HG03139 (cell line): ENCODE measurements at regions not wholly inside any gene's neighbourhood (a gene's known extent, or its start where the extent isn't known, plus 50 kb on each side); places are given as distances from the start of the nearest gene placed in this dataset.

Experiments
- ATAC-seq: cut with Tn5 transposase; IDR thresholded peaks from one replicate; pipeline ENCODE4 v1.9.1; 2021; ENCODE audit not compliant: unreplicated experiment

DNA sequence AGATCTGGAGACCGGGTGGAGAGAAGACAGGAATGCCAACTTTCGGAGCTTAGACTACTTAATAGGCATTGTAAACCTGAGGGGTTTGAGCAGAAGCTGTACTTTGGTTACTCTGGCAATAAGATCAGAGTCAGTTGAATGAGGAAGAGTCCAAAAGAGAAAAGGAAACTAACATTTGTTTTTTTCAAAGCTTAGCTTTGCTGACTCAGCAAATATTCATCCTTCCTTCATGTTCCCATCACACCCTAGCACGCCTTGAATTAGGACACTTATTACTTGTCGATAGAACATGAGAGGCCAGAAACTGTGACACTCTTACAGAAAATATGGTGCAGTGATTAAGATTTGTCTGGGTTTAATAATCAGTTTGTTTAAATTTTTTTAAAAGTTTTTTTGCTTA lies 266.9 kb upstream of the ATP2B1 start:
- no peak for ATAC-seq

DNA sequence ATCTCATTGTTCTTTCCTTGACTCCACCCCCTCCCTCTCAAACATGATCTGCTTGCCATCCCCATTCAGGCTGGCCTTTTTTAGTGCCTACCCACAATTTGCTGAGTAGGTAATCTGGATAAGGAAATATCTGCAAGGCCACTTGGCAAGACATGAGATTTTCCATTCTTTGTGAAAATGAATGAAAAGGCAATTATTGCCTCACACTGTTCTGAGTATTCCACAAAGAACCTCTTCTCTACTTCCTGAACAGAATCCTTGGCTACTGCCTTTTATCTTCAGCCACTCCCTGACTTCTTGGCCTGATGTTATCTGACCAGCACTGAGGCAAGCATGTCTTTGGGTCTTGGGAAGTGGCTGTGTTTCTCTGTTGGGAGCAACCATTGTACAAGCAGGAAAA lies 263.2 kb upstream of the ATP2B1 start:
- ATAC-seq, result no peak

DNA sequence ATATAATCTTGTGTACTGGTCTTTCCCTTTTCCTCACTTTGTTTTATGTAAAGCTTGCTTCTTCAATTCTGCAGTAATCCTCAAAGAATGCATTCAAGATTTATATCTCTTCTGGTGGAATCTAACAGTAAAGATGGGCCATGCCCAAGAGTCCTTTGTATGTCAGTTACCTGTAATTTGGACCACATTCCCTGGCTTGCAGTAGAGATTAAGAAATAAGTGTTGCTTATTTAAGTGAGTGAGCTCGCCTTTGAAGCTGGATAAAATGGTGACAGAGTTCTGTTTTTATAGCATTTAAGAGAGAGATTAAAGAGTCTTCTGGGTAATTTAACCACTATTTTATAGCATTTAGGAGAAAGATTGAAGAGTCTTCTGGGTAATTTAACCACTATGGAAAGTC lies 262.1 kb upstream of the ATP2B1 start:
- ATAC-seq, result no peak

DNA sequence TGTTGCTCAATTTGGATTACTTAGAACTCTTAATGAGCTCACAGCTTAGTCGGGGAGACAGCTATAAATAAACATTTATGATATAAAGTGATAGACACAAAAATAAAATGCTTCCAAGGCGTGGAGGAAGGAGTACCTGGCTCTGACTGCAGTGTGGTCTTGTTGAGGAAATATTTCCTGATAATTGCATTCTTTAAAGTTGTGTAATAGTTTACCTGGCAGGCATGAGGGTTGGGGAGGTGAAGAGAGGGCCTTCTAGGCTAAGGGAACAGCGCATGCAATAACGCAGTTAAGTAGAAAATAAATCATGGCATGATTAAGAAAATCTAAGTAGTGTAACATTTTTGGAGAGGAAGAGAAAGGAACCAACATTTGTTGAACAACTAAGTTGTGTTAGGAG lies 260.5 kb upstream of the ATP2B1 start:
- no peak for ATAC-seq

DNA sequence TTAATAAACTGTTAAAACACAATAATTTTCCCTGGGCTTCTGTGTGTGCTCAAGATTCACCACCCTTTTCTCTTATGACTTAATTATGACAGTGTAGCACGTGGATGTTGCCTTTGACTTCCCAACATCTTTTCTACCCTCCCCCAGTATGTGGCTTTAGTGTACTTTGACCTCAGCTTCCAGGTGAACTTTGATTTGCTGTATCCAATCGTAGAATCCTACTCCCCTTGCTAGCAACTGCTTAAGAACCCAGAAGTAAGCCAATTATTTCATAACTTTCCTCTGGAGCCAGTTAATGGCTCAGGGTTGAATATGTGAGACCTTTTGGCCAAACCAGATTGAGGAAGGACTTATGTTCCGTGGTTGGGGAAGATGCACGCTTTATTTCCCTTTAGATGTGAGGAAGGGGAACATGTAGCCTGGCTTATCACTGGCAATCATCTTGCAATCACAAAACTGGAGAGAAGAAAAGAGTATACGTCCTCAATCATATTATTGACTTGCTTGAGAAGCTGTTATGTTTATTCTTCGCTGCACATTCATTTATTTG lies 259.6 kb upstream of the ATP2B1 start:
- no peak for ATAC-seq

DNA sequence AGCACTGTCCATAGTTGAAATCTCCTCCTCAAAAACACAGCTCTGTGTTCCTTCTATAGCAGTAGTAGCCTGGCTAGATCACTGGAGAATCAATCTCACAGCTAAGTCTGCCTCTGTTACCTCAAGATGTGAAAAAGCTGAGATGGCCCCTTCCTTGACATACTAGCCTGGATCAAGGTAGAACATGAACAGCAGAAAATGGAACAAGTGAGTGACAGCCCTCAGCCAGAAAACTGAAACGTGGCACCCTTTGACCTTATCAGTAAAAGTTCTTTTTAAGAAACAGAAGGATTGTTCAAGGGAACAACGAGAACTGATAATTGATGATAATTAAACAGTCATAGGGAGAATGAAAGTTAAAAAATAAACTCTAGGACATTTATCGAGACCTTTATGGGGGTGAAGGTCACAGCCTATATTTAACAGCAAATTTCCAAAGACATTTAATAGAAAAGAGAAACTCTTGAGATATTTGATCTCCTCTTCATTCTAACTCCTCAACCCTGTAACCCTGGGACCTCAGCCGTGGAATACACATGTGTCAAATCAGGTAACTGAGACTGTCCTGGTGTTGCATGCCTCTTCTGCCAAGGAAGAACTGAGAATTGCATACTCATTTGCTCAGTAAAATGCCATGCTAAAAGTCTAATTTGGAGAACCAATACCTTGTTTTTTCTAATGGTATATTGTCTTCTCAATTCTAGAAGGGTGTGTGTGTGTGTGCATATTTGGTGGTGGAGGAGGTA lies 258.0 kb upstream of the ATP2B1 start:
- no peak for ATAC-seq

DNA sequence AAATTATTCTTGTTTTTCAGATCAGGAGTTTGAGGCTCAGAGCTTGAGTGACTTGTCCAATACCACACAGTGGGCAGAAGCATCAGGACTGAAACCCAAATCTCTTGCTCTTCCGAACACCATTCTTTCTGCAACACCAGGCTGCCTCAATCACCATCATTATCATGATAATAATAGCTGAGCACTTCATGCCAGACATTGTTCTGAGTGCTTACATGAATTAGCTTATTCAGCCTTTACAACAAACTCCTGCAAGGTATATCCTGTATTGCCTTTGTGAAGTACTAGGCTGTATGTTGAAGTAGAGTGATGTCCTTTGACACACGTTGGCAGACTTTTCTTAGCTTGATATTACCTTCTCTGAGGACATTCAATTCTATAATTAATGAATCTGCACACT lies 257.4 kb upstream of the ATP2B1 start:
- ATAC-seq, result no peak

DNA sequence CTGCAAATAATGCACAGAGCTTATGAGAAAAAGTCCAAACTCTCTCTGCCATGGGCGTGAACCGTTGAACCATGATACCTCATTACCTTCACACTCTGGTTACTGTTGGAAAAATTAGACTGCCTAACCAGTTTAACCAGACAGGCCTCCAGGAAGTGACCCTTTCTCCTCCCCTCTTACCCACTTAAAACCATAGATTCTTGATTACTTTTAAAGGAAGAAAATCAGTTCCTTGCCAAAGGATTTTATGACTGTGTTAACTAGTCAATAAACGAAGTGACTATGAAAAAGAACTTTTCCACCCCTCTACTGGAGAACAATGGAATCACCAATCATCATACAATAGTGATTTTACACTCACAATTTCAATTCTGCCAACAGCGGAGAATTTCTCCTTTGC lies 254.0 kb upstream of the ATP2B1 start:
- ATAC-seq, result no peak

DNA sequence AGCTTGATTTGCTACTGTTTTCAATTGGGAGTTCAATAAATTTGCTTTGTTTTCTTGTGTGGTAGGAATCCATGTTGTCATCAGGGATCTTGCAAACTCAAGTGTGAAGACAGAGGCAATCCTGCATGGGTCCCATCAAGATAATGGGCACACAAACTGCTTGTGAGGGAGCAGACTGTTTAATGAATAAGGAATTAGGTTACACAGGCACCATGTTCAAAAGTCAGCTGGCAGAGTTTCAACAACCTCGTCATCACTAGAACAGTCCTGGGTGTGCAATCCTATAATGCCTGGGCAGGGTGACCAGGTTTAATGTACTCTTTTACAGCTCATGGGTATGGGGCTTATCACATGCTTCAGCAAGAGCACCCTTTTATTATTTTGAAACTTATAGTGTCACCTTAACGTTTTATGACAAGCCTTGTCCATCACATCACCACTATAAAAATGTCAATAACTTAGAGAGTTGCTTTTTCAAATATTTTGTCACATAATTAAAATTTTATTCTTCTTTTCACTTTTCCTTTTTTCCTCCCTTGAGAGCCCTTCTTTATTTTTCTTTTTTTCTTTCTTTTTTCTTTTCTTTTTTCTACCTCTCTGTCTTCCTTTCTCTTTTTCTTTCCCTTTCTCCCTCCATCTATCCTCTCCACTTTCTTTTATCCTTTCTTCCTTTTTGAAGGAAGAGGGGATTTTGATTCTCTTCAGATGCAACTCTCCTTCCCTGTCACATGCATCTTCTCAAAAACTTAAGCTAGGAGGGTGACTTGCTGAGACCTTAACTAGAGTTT lies 252.2 kb upstream of the ATP2B1 start:
- ATAC-seq, result peak; percentile 35

DNA sequence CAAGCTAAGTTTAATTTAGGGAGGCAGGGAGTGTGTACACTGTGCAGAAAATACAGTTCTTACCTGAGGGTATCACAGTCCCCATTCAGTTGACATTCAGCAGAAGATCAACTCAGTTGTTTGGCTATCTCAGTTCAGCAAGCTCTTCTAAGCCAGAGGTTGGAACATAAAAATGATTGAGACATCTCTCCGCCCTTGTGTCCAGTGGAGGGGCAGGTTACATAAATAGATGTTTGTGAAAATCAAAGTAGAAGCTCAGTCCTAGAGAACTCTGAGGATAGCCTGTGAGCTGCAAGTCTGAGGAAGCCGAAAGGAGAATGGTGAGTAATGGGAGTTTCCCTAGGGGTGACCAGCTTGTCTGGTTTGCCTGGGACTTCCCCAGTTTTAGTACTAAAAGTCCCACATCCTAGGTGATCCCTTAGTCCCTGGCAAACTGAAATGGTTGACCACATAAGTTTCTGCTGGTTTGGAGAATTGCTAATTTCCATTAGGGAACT lies 251.4 kb upstream of the ATP2B1 start:
- peak; percentile 89 for ATAC-seq

DNA sequence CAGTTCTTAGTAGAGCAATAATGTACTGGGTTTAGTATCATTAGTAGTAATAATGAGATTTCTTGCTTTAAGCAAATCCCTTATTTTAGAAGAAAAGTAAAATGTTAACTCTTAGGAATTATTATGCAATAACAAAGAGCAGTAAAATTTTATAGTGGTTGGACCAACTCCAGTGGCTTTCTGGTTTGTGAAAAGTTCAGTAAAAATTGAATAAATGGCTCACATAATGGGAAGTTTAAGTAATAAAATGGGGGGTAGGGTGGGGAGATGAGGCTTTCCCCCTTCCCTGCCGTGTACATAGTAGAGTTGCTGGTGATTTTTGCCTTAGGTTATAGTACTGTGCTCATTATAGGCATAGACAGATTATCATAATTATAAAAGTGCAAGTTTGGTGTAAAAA lies 250.5 kb upstream of the ATP2B1 start:
- ATAC-seq, result no peak

DNA sequence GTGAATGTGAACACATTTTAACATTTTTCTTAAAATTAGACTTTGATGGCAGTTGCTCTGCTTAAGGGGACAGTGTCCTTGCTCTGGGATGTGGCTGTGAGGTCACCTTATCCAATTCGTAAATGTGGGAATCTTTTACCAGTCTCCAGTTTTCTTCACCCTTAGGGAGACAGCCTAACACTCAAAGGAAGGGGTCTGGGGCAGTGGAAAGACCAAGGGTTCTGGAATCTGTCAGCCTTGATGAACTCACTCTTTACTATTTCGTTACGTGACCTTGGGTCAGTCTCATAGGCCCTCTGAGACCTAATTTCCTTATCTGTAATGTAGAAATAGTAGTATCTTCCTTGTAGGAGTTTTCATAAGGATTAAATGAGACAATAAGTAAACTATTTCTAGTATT lies 245.6 kb upstream of the ATP2B1 start:
- ATAC-seq, result no peak

DNA sequence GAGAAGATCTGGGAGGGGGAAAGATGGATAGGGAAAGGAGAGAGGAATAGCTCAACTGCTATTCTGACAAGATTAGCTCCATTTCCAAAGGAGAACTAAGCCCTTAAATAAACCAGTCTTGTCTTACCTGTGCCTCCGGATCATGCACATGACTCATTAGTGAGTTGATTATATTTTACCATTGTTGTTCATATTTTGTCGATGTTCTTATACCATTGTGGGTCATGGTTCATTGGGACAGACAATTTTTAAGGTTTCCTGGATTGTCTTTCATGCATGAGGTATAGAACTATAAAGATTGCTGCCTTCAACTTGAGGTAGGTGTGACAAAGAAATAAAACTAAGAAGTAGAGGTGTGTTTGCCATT lies 243.0 kb upstream of the ATP2B1 start:
- no peak for ATAC-seq

DNA sequence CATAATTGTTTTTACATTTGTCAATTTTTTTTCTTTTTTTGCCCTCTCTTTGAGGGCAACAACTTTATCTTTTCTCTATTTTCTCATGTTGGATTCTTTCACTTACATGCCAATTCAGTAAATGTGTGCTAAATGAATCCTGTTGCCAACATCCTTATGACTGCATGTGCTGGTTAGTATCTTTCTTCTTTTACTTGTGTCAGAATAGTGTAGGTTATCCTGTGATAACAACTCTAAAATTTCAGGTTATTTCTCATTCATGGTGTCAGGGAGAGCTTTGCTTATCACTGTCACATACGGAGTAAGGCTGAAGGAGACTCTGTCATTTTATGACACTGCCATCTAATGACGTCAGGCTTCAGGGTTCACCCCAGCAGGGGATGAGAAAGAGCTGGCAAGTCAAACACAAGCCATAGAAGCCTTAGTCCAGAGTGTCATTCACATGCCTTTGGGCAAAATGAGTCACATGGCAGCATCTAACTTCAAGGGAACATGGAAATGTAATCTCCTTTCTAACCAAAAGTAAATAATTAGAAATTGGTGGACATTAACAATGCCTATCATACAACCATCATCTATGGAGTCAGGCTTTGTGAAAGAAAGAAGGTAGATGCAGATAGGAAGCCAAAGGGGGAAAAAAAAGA lies 242.5 kb upstream of the ATP2B1 start:
- no peak for ATAC-seq

DNA sequence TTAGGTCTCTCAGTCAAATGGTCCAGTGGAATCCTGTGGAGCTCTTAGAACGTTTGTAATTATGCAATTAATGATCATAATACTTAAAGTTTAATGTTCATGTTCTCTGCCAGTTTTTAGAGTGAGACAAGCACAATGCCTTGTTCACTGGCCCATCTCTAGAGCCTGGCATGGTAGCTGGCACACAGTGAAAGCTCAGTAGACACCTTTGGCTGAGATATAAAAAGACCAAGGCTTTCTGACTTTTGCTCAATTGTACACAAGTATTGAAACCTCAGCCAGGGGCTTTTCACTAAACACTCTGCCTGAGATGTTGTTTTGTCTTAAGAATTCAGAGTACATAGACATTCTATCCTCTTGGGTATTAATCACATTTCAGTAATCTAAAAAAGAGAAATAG lies 241.8 kb upstream of the ATP2B1 start:
- ATAC-seq, result no peak

DNA sequence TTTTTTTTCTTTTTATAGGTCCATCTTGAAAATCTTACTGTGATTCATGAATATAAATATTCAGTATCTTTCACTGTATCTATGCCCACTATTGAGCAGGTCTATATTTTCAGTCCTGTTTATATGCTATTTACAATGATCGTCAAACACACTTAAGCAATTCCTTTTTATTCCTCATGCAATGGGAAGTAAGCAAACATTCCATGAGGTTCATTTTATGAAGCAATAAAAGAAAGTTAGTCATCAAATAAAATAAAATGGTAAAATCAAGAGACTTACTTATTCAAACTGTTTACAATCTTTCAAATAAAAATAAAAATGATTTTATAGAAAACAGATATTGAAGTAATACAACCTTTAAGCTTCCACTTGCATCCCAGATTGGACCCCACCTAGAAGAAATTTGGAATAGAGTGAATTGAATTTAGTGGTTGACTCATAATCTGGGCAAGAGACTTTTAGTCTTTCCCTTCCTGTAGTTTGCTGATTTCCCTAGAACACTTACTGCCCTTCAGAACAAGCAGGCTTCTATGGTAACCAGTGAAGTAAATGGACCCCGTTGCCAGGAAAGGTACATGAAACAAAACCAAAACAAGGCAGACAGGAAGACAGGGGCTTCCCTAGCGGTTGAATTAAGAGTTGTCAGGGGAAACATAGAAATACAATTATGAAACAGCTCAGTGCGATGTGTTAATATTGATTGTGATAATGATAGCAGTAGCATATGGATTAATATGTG lies 241.0 kb upstream of the ATP2B1 start:
- peak; percentile 87 for ATAC-seq

DNA sequence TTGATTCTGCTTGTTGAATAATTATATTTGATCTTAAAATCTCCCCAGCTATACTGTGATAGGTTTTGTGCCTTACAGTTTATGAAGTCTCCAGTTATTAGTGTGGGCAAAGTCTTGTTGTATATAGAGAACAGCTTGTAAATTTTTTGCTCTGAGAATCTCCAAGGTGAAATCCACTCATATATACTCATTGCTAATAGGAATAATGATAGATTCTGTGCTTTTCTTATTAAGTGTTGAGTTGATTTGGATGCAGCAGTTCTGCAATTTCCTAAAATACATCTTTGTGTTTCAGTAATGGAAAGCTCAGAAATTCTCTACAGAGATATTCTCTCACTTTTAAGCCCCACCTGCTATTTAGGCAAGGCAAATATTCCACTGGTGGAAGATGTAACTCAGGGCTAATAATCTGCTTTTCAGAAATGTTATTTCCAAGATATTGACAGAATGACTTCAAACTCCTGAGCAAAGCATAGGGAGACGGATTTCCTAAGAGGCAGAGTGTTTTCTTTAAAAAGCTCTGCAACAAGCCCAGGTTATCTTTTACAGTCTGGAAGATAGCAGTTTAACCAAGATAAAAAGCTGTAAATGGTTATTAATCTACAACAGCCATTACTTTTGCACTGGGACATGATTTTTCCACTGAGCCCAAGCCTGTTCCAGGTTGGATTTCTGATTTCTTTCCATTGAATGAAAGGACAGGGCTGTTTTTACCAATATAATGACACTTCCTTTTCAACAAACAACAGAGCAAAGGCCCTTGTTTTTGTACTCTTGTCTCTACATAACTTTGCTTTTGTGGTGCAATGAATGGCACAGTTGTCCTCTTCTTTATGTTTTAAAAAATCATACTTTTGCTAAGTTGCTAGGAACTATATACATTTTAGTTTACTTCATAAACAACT lies 239.9 kb upstream of the ATP2B1 start:
- no peak for ATAC-seq

DNA sequence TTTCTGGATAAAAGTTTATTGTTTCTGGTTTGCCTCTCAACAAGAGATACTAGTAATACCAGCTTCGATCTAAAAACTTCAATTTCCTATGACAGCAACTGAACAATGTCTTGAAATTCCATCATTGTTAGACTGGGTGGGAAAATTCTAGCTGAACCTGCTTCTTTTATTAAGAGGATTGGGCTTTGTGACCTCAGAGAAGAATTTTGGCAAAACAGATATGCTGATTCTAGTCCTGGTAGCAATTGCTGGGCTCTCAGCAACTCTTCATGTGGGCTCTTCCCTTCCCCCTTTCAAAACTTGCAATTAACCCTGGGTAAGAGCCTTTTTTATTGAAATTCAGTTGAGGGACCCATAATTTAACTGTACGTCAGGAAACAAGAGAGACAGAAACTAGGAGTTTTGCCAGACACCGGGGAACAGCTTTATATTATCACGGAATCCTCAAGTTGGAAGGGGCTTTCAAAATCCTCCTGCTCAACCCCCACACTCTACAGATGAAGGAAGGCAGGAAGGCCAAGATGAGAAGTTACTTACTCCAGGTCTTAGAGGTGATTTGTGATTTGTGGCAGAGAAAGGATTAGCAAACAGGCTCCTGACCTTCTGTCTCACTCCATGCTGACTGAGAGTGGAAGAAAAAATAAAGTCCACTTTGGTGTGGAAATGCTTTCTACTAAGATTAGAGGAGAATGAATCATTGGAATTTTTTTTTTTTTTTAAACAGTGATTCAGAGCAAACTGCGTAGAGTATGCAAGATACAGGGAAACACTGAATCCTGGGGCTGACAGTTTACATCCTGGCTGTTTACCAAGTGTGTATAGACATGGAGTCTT lies 239.0 kb upstream of the ATP2B1 start:
- ATAC-seq, result no peak

DNA sequence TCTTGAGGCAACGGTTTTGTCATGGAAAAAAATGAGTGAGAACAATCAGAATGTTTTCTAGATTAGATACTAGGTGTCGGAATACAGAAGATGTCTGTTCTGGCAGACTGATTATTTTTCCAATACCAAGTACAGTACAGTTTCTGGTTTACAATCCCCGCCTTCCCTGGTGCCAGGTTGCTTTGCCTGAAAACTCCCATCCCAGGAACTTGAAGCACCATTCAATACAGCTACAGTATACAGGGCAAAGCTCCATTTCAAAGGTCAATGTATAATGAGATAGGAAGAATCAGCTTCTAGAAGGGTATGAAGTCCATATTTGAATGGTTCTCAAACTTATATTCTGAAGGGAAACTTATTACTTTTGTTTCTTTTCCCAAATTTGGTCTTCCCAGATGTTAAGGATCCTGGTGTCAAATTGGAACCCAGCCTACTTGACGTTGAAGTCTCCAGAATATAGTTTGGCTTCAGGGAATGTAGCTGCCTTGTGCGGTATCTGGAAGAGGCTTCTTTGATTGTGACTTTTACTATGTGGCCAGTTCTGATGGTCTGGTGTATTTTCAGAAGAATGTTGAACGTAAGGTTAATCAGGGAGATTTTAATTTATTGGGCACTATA lies 238.0 kb upstream of the ATP2B1 start:
- no peak for ATAC-seq
